Naive thymus-derived CD4-positive, alpha-beta T cell (primary cell): ENCODE measurements at regions not wholly inside any gene's neighbourhood (a gene's known extent, or its start where the extent isn't known, plus 50 kb on each side); places are given as distances from the start of the nearest gene placed in this dataset.

ENCODE experiments used
- ATAC-seq: fragments of 150-1000 bp; cut with Tn5 transposase; 2 replicates; pipeline ENCODE4 v1.10.0; 2021; ENCODE audit warnings: mild to moderate bottlenecking, moderate library complexity
- CTCF ChIA-PET: fragments of 350-600 bp; sonication (Branson Sonifier 250); formaldehyde crosslinking; loops from one replicate; lab custom pipeline; 2021; ENCODE audit warnings: antibody characterized with exemption; lab: Charles Lee
- POLR2A ChIA-PET: fragments of 350-600 bp; sonication (Branson Sonifier 250); formaldehyde crosslinking; loops from one replicate; lab custom pipeline; 2021; ENCODE audit warnings: antibody characterized with exemption, inconsistent platforms; lab: Charles Lee
- DNase-seq, 9 donors: peaks; one replicate each; pipeline versions ENCODE4 v3.0.0 to v3.0.0-alpha.2; 2020 to 2022; ENCODE audit warnings: mixed read lengths in 1 of 9
- H3K27ac ChIP-seq: one replicate; pipeline ENCODE4 v1.7.0; 2013; ENCODE audit warnings: mild to moderate bottlenecking, low read depth, low read length, moderate library complexity
- H3K27me3 ChIP-seq, 2 donors: one replicate each; pipeline ENCODE4 v1.7.0; 2013; ENCODE audit warnings: low read length in 2 of 2, mild to moderate bottlenecking in 2 of 2, moderate library complexity in 2 of 2; ENCODE audit not compliant: control insufficient read depth in 2 of 2, insufficient read depth in 2 of 2
- H3K36me3 ChIP-seq, 3 experiments: 1 replicate in 2 of 3; 2 replicates in 1 of 3; pipeline ENCODE4 v1.7.0; 2013; ENCODE audit warnings: low read length in 3 of 3, mild to moderate bottlenecking in 3 of 3, moderate library complexity in 1 of 3; ENCODE audit not compliant: insufficient read depth in 3 of 3, control insufficient read depth in 2 of 3
- H3K4me1 ChIP-seq, 2 donors: one replicate each; pipeline ENCODE4 v1.7.0; 2013; ENCODE audit warnings: low read length in 2 of 2, mild to moderate bottlenecking in 2 of 2, moderate library complexity in 1 of 2; ENCODE audit not compliant: control insufficient read depth in 2 of 2, insufficient read depth in 2 of 2
- H3K4me3 ChIP-seq: 2 replicates; pipeline ENCODE4 v1.7.0; 2013; ENCODE audit warnings: mild to moderate bottlenecking, low read length
- H3K9me3 ChIP-seq, 3 experiments: 1 replicate in 2 of 3; 2 replicates in 1 of 3; pipeline ENCODE4 v1.7.0; 2013; ENCODE audit warnings: low read length in 3 of 3; ENCODE audit not compliant: control insufficient read depth in 2 of 3
- H3K27ac Mint-ChIP-seq, 9 donors: one replicate each; pipeline ENCODE4 v1.8.0; 2020 to 2022; ENCODE audit warnings: mixed read lengths in 9 of 9, mild to moderate bottlenecking in 8 of 9, moderate library complexity in 5 of 9, inconsistent platforms in 2 of 9
- H3K27me3 Mint-ChIP-seq, 5 donors: one replicate each; pipeline ENCODE4 v1.8.0; 2021 to 2022; ENCODE audit warnings: mixed read lengths in 5 of 5, mild to moderate bottlenecking in 1 of 5
- H3K36me3 Mint-ChIP-seq, 5 donors: one replicate each; pipeline ENCODE4 v1.8.0; 2020 to 2022; ENCODE audit warnings: mixed read lengths in 5 of 5, mild to moderate bottlenecking in 3 of 5, inconsistent platforms in 1 of 5
- H3K4me1 Mint-ChIP-seq, 7 donors: one replicate each; pipeline ENCODE4 v1.8.0; 2020 to 2022; ENCODE audit warnings: mixed read lengths in 7 of 7, mild to moderate bottlenecking in 3 of 7, inconsistent platforms in 1 of 7
- H3K4me3 Mint-ChIP-seq, 10 donors: one replicate each; pipeline ENCODE4 v1.8.0; 2020 to 2022; ENCODE audit warnings: mild to moderate bottlenecking in 10 of 10, mixed read lengths in 10 of 10, moderate library complexity in 6 of 10, inconsistent platforms in 2 of 10
- H3K9me3 Mint-ChIP-seq, 11 donors: one replicate each; pipeline ENCODE4 v1.8.0; 2020 to 2022; ENCODE audit warnings: mixed read lengths in 11 of 11, mild to moderate bottlenecking in 4 of 11, inconsistent platforms in 1 of 11, moderate library complexity in 1 of 11
- intact Hi-C, 2 donors: fragments of 100-400 bp; cut with micrococcal nuclease; formaldehyde crosslinking; loops; one replicate each; pipeline ENCODE4 v1.15.1; 2023

- H3K36me3 ChIP-seq, result no peaks in the 10 kb centered on the region
- H3K9me3 ChIP-seq, result no peaks in the 10 kb centered on the region
- no peak overlapping the region for H3K27ac ChIP-seq
- H3K27me3 ChIP-seq, result peaks cover 0 to 3% of the 10 kb centered on the region in 2 donors
- Mint-ChIP-seq H3K4me3 (no peak overlapping the region), H3K4me1 (no peaks in the 10 kb centered on the region), H3K36me3 (peaks cover 0 to 3% (median 0%) of the 10 kb centered on the region in 5 donors), H3K9me3 (peaks cover 0 to 24% (median 3%) of the 10 kb centered on the region in 11 donors), H3K27ac (no peak overlapping the region), H3K27me3 (peaks cover 6 to 52% (median 32%) of the 10 kb centered on the region in 5 donors)
- ChIA-PET CTCF (no interaction called here), POLR2A (no interaction called here)
- ATAC-seq (no peak), DNase-seq (no peak)
- intact Hi-C loops, result no loop called here
- H3K4me3 ChIP-seq, result no peak overlapping the region
- H3K4me1 ChIP-seq, result no peaks in the 10 kb centered on the region
Measured at GRCh38 chr1:34547046-34547674, 207.7 kb upstream of the GJB5 start.

GRCh38 chr1:34549199-34549598 lies 205.6 kb upstream of the GJB5 start:
- Histone ChIP-seq H3K9me3 (no peaks in the 10 kb centered on the region), H3K27me3 (peaks cover 0 to 3% of the 10 kb centered on the region in 2 donors), H3K4me3 (no peak overlapping the region), H3K27ac (no peak overlapping the region), H3K36me3 (no peaks in the 10 kb centered on the region), H3K4me1 (no peaks in the 10 kb centered on the region)
- CTCF ChIA-PET, result no interaction called here
- H3K4me1 Mint-ChIP-seq, result no peaks in the 10 kb centered on the region
- H3K36me3 Mint-ChIP-seq, result peaks cover 0 to 3% (median 0%) of the 10 kb centered on the region in 5 donors
- ATAC-seq (no peak), DNase-seq (no peak)
- POLR2A ChIA-PET, result no interaction called here
- H3K9me3 Mint-ChIP-seq, result peaks cover 0 to 25% (median 6%) of the 10 kb centered on the region in 11 donors
- H3K27me3 Mint-ChIP-seq, result peaks cover 6 to 53% (median 33%) of the 10 kb centered on the region in 5 donors
- intact Hi-C loops, result no loop called here
- no peak overlapping the region for H3K4me3 Mint-ChIP-seq
- no peak overlapping the region for H3K27ac Mint-ChIP-seq

GRCh38 chr1:34578306-34578705 lies 176.5 kb upstream of the GJB5 start:
- Mint-ChIP-seq H3K9me3 (peaks cover 0 to 10% (median 5%) of the 10 kb centered on the region in 11 donors), H3K4me1 (peaks cover 0 to 1% (median 0%) of the 10 kb centered on the region in 7 donors), H3K27me3 (peaks cover 4 to 68% (median 50%) of the 10 kb centered on the region in 5 donors), H3K27ac (no peak overlapping the region), H3K4me3 (no peak overlapping the region), H3K36me3 (peaks cover 0 to 7% (median 0%) of the 10 kb centered on the region in 5 donors)
- no peak for DNase-seq
- H3K4me1 ChIP-seq, result no peaks in the 10 kb centered on the region
- intact Hi-C loops, result no loop called here
- no peak for ATAC-seq
- CTCF ChIA-PET, result no interaction called here
- no peaks in the 10 kb centered on the region for H3K36me3 ChIP-seq
- H3K4me3 ChIP-seq, result no peak overlapping the region
- H3K9me3 ChIP-seq, result no peaks in the 10 kb centered on the region
- POLR2A ChIA-PET, result no interaction called here
- H3K27me3 ChIP-seq, result no peaks in the 10 kb centered on the region
- H3K27ac ChIP-seq, result no peak overlapping the region

GRCh38 chr1:34582356-34582755 lies 172.5 kb upstream of the GJB5 start:
- Mint-ChIP-seq H3K27me3 (peaks cover 4 to 52% (median 35%) of the 10 kb centered on the region in 5 donors), H3K27ac (no peak overlapping the region), H3K9me3 (peaks cover 0 to 8% (median 4%) of the 10 kb centered on the region in 11 donors), H3K4me1 (peaks cover 0 to 1% (median 0%) of the 10 kb centered on the region in 7 donors), H3K36me3 (peaks cover 0 to 7% (median 0%) of the 10 kb centered on the region in 5 donors), H3K4me3 (no peak overlapping the region)
- POLR2A ChIA-PET, result no interaction called here
- ATAC-seq, result no peak
- H3K27ac ChIP-seq, result no peak overlapping the region
- no peak for DNase-seq
- H3K27me3 ChIP-seq, result no peaks in the 10 kb centered on the region
- intact Hi-C loops, result no loop called here
- CTCF ChIA-PET, result no interaction called here
- no peak overlapping the region for H3K4me3 ChIP-seq
- no peaks in the 10 kb centered on the region for H3K36me3 ChIP-seq
- H3K4me1 ChIP-seq, result no peaks in the 10 kb centered on the region
- no peaks in the 10 kb centered on the region for H3K9me3 ChIP-seq

- Histone ChIP-seq H3K27me3 (no peaks in the 10 kb centered on the region), H3K27ac (no peak overlapping the region), H3K36me3 (no peaks in the 10 kb centered on the region), H3K9me3 (no peaks in the 10 kb centered on the region), H3K4me1 (no peaks in the 10 kb centered on the region), H3K4me3 (no peak overlapping the region)
- Mint-ChIP-seq H3K4me1 (no peaks in the 10 kb centered on the region), H3K9me3 (no peaks in the 10 kb centered on the region), H3K27me3 (peaks cover 2 to 27% (median 5%) of the 10 kb centered on the region in 5 donors), H3K4me3 (no peak overlapping the region), H3K27ac (no peak overlapping the region), H3K36me3 (no peaks in the 10 kb centered on the region)
- ATAC-seq (no peak), DNase-seq (no peak)
- intact Hi-C loops, result no loop called here
- ChIA-PET CTCF (no interaction called here), POLR2A (no interaction called here)
Measured at GRCh38 chr1:34587761-34588160, 167.1 kb upstream of the GJB5 start.

- DNase-seq, result no peak
- no peak overlapping the region for H3K4me3 Mint-ChIP-seq
- H3K4me1 Mint-ChIP-seq, result no peaks in the 10 kb centered on the region
- intact Hi-C loops, result no loop called here
- Histone ChIP-seq H3K27me3 (no peaks in the 10 kb centered on the region), H3K36me3 (no peaks in the 10 kb centered on the region), H3K4me1 (no peaks in the 10 kb centered on the region), H3K4me3 (no peak overlapping the region), H3K9me3 (no peaks in the 10 kb centered on the region), H3K27ac (no peak overlapping the region)
- no peaks in the 10 kb centered on the region for H3K9me3 Mint-ChIP-seq
- H3K36me3 Mint-ChIP-seq, result no peaks in the 10 kb centered on the region
- ATAC-seq, result no peak
- CTCF ChIA-PET, result interaction anchor here (0.6 kb wide), 1 partner anchor 501 kb away, joined by 3 read pairs; no protein-coding TSS in a partner anchor
- POLR2A ChIA-PET, result no interaction called here
- H3K27me3 Mint-ChIP-seq, result peaks cover 0 to 19% (median 5%) of the 10 kb centered on the region in 5 donors
- H3K27ac Mint-ChIP-seq, result no peak overlapping the region
Measured at GRCh38 chr1:34590211-34590623, 164.6 kb upstream of the GJB5 start.
